ENCODE measurements at regions not wholly inside any gene's neighbourhood (a gene's known extent, or its start where the extent isn't known, plus 50 kb on each side); places are given as distances from the start of the nearest gene placed in this dataset.

- Histone ChIP-seq H3K9me3 (ENCODE audit: insufficient read depth in 2 of 2, low read depth in 1 of 2, low read length in 1 of 2) (no peaks in the 10 kb centered on the region), H3K4me2 (ENCODE audit: insufficient read depth in 1 of 2, low read depth in 2 of 2, low read length in 2 of 2) (no peak overlapping the region), H3K27ac (ENCODE audit: low read depth, low read length) (no peak overlapping the region), H4K5ac (ENCODE audit: insufficient read length, low read depth, low read length) (no peak overlapping the region), H3K14ac (ENCODE audit: insufficient read length) (no peak overlapping the region), H2BK5ac (ENCODE audit: low read depth, low read length) (no peak overlapping the region), H4K8ac (ENCODE audit: extremely low read depth, insufficient read depth, low read length) (no peak overlapping the region), H2BK20ac (ENCODE audit: low read length) (no peak overlapping the region), H3K18ac (ENCODE audit: extremely low read depth, low read length) (no peak overlapping the region), H3K4ac (replicated peaks; ENCODE audit: insufficient read length, low read depth, low read length) (no peak overlapping the region), H2AK5ac (ENCODE audit: low read depth, low read length) (no peak overlapping the region), H3K79me2 (ENCODE audit: control insufficient read depth in 1 of 2, insufficient read depth in 2 of 2, low read length in 2 of 2) (no peaks in the 10 kb centered on the region), H2BK120ac (replicated peaks; ENCODE audit: low read depth, low read length) (no peak overlapping the region), H3K4me1 (replicated peaks in 1 of 4; ENCODE audit: control insufficient read depth in 3 of 4, insufficient read depth in 4 of 4, low read length in 3 of 4) (no peaks in the 10 kb centered on the region; a peak in 3 of 7 replicates), H4K20me1 (replicated peaks in 1 of 2; ENCODE audit: control insufficient read depth in 1 of 2, insufficient read depth in 2 of 2, low read length in 2 of 2) (peaks cover 0 to 4% of the 10 kb centered on the region in 2 experiments), H3K9ac (replicated peaks in 1 of 4; ENCODE audit: extremely low read depth in 1 of 4, low read depth in 3 of 4, low read length in 3 of 4) (no peak overlapping the region), H3K79me1 (ENCODE audit: low read depth, low read length) (0 out of 2 replicates have a peak, but pooled peaks cover 3% of the 10 kb centered on the region), H2BK15ac (ENCODE audit: low read length) (no peak overlapping the region), H3K36me3 (ENCODE audit: control insufficient read depth in 2 of 4, insufficient read depth in 4 of 4, low read length in 3 of 4) (no peaks in the 10 kb centered on the region), H3K4me3 (ENCODE audit: extremely low read depth in 1 of 4, insufficient read depth in 2 of 4, low read depth in 3 of 4, low read length in 4 of 4) (no peak overlapping the region), H3K23me2 (ENCODE audit: low read depth, low read length) (peaks cover 1% of the 10 kb centered on the region; the same call in 1 of the 2 replicates), H3K56ac (replicated peaks; ENCODE audit: insufficient read length, low read depth, low read length) (no peak overlapping the region), H4K91ac (replicated peaks; ENCODE audit: insufficient read length, low read length) (no peak overlapping the region), H2BK12ac (ENCODE audit: low read depth, low read length) (no peak overlapping the region), H2AFZ (ENCODE audit: low read length) (no peak overlapping the region), H3K27me3 (replicated peaks in 1 of 4; ENCODE audit: control insufficient read depth in 3 of 4, extremely low read depth in 1 of 4, insufficient read depth in 3 of 4, low read length in 3 of 4) (no peaks in the 10 kb centered on the region), H3K23ac (ENCODE audit: insufficient read length) (no peak overlapping the region)
- POLR2A ChIA-PET (ENCODE audit: partially characterized antibody), result no interaction called here
- 81% methylated on average over 11 of the region's 11 CpGs; no CpG with 5 or more reads in 1 of the 2 experiments for WGBS, 2 experiments (ENCODE audit: extremely low coverage in 1 of 2, insufficient coverage in 1 of 2, insufficient read length in 1 of 2, insufficient replicate concordance in 2 of 2, low coverage in 1 of 2, low lambda C conversion rate in 2 of 2, missing lambda C conversion rate in 1 of 2)
- no peak for FAIRE-seq
- CTCF ChIA-PET (ENCODE audit: partially characterized antibody), result interaction anchor here (0.5 to 4.2 kb wide), 4 partner anchors 362 to 390 kb away, joined by 3 to 16 read pairs (median 3); no protein-coding TSS in a partner anchor
- no peak for DNase-seq (ENCODE audit: low read depth in 1 of 2, low spot score in 2 of 2)
- TF ChIP-seq TBP (IDR thresholded peaks at IDR 0.05; ENCODE audit: low read depth, low read length) (no peak), TAF7 (optimal IDR thresholded peaks at IDR 0.05; ENCODE audit: borderline replicate concordance, low read depth, low read length) (no peak), SRF (IDR thresholded peaks at IDR 0.05; ENCODE audit: low read depth, low read length) (no peak), CTCF (IDR thresholded peaks at IDR 0.05; ENCODE audit: control extremely low read depth in 1 of 3, insufficient read depth in 1 of 3, low read depth in 1 of 3, low read length in 3 of 3) (no peak), JUN (IDR thresholded peaks at IDR 0.05; ENCODE audit: low read depth, low read length) (no peak), RFX5 (IDR thresholded peaks at IDR 0.05; ENCODE audit: borderline replicate concordance, low read depth, low read length) (no peak), SP1 (IDR thresholded peaks at IDR 0.05; ENCODE audit: low read depth, low read length) (no peak), CEBPB (IDR thresholded peaks at IDR 0.05; ENCODE audit: low read depth, low read length) (no peak), GABPA (IDR thresholded peaks at IDR 0.05; ENCODE audit: borderline replicate concordance, insufficient read depth, low read length) (no peak), CBX5 (IDR thresholded peaks at IDR 0.05; ENCODE audit: low read depth, low read length) (no peak), HDAC6 (IDR thresholded peaks at IDR 0.05; ENCODE audit: low read depth, low read length) (no peak), SUZ12 (IDR thresholded peaks at IDR 0.05; ENCODE audit: low read length) (no peak)
Measured at GRCh38 chr13:26977541-26977940, 194.1 kb downstream of the USP12 start.

Measured in H1 (cell line).